Gastroesophageal sphincter (tissue), 4 donors: ENCODE measurements at regions not wholly inside any gene's neighbourhood (a gene's known extent, or its start where the extent isn't known, plus 50 kb on each side); places are given as distances from the start of the nearest gene placed in this dataset.

Experiments
- ATAC-seq: fragments of 150-250 bp; one replicate; pipeline ENCODE4 v1.9.1; 2016; ENCODE audit warnings: mild to moderate bottlenecking, moderate library complexity
- H3K27ac ChIP-seq, 4 donors: fragments of 200-600 bp; sonication (generic) in 3 of 4; 1 replicate in 3 of 4; 2 replicates in 1 of 4; pipeline ENCODE4 v1.5.1; 2016 to 2019
- H3K27me3 ChIP-seq: fragments of 200-600 bp; sonication (generic); one replicate; pipeline ENCODE4 v1.5.1; 2019
- H3K36me3 ChIP-seq, 2 donors: fragments of 200-600 bp; sonication (generic); one replicate each; pipeline ENCODE4 v1.5.1; 2019; ENCODE audit warnings: control low read depth in 1 of 2
- H3K4me1 ChIP-seq, 3 donors: fragments of 200-600 bp; sonication (generic); 1 replicate in 2 of 3; 2 replicates in 1 of 3; pipeline ENCODE4 v1.5.1; 2016 to 2019; ENCODE audit warnings: control low read depth in 2 of 3
- H3K4me3 ChIP-seq, 2 donors: fragments of 200-600 bp; sonication (generic); one replicate each; pipeline ENCODE4 v1.5.1; 2019; ENCODE audit warnings: mild to moderate bottlenecking in 1 of 2, moderate library complexity in 1 of 2
- H3K9me3 ChIP-seq, 3 donors: fragments of 200-600 bp; sonication (generic); one replicate each; pipeline ENCODE4 v1.5.1; 2017 to 2019; ENCODE audit warnings: control low read depth in 2 of 3
- EP300 ChIP-seq: sonication (generic); formaldehyde crosslinking; IDR thresholded peaks from one replicate; pipeline ENCODE4 v1.6.1; 2017; ENCODE audit warnings: antibody characterized with exemption, mild to moderate bottlenecking
- POLR2A ChIP-seq, 2 donors: fragments of 450-650 bp; IDR thresholded peaks; one replicate each; pipeline ENCODE4 v1.6.1; 2017; ENCODE audit warnings: antibody characterized with exemption in 2 of 2, mild to moderate bottlenecking in 2 of 2, moderate library complexity in 1 of 2
- POLR2AphosphoS5 ChIP-seq: sonication (generic); formaldehyde crosslinking; IDR thresholded peaks from one replicate; pipeline ENCODE4 v1.6.1; 2017; ENCODE audit warnings: antibody characterized with exemption
- WGBS, 2 donors: methylation state at CpG; one replicate each; pipeline ENCODE4 v1.1.5; 2018; ENCODE audit warnings: low coverage in 1 of 2; 5-methylcytosine and 5-hydroxymethylcytosine counted together
- TF ChIP-seq, protein P1 (sequence below), 4 experiments: fragments of 200-600 bp in 2 of 4; fragments of 450-650 bp in 2 of 4; sonication (generic) in 1 of 4; IDR thresholded peaks; one replicate each; pipeline ENCODE4 v1.5.1; 2017 to 2019; ENCODE audit warnings: antibody characterized with exemption in 4 of 4, mild to moderate bottlenecking in 2 of 4, moderate library complexity in 2 of 4

- no peak overlapping the region for H3K4me3 ChIP-seq
- TF ChIP-seq, protein P1, sequence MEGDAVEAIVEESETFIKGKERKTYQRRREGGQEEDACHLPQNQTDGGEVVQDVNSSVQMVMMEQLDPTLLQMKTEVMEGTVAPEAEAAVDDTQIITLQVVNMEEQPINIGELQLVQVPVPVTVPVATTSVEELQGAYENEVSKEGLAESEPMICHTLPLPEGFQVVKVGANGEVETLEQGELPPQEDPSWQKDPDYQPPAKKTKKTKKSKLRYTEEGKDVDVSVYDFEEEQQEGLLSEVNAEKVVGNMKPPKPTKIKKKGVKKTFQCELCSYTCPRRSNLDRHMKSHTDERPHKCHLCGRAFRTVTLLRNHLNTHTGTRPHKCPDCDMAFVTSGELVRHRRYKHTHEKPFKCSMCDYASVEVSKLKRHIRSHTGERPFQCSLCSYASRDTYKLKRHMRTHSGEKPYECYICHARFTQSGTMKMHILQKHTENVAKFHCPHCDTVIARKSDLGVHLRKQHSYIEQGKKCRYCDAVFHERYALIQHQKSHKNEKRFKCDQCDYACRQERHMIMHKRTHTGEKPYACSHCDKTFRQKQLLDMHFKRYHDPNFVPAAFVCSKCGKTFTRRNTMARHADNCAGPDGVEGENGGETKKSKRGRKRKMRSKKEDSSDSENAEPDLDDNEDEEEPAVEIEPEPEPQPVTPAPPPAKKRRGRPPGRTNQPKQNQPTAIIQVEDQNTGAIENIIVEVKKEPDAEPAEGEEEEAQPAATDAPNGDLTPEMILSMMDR (IDR thresholded peaks at IDR 0.05), result peak in 1 of 4 experiments; percentile 9
- TF ChIP-seq POLR2AphosphoS5, result peak; percentile 23
- TF ChIP-seq POLR2A (IDR thresholded peaks at IDR 0.05), result no peak
- no peak for TF ChIP-seq EP300
- H3K4me1 ChIP-seq, result peaks cover 0 to 18% (median 0%) of the 10 kb centered on the region in 3 donors
- H3K27ac ChIP-seq, result peak overlapping the region in 3 of 4 donors; percentile 24 to 38 (median 34)
- no peaks in the 10 kb centered on the region for H3K27me3 ChIP-seq
- 24 to 62% methylated on average over 5 to 6 of the region's 9 CpGs for WGBS, 2 donors
- peak; percentile 72 for ATAC-seq
- no peaks in the 10 kb centered on the region for H3K9me3 ChIP-seq
- H3K36me3 ChIP-seq, result no peaks in the 10 kb centered on the region
These were observed 164.0 kb downstream of the RDH14 start for GRCh38 chr2:18396329-18397010.

- H3K27ac ChIP-seq, result no peak overlapping the region
- peaks cover 0 to 18% (median 4%) of the 10 kb centered on the region in 3 donors for H3K4me1 ChIP-seq
- no peaks in the 10 kb centered on the region for H3K9me3 ChIP-seq
- 0 to 85% methylated on average over 1 to 5 of the region's 5 CpGs for WGBS, 2 donors
- no peaks in the 10 kb centered on the region for H3K36me3 ChIP-seq
- no peak for ATAC-seq
- no peaks in the 10 kb centered on the region for H3K27me3 ChIP-seq
- H3K4me3 ChIP-seq, result no peak overlapping the region
- TF ChIP-seq POLR2AphosphoS5 (no peak), POLR2A (IDR thresholded peaks at IDR 0.05) (no peak), EP300 (no peak)
- TF ChIP-seq, protein P1 (IDR thresholded peaks at IDR 0.05), result no peak
These were observed 164.9 kb downstream of the RDH14 start for GRCh38 chr2:18395555-18395954.

DNA sequence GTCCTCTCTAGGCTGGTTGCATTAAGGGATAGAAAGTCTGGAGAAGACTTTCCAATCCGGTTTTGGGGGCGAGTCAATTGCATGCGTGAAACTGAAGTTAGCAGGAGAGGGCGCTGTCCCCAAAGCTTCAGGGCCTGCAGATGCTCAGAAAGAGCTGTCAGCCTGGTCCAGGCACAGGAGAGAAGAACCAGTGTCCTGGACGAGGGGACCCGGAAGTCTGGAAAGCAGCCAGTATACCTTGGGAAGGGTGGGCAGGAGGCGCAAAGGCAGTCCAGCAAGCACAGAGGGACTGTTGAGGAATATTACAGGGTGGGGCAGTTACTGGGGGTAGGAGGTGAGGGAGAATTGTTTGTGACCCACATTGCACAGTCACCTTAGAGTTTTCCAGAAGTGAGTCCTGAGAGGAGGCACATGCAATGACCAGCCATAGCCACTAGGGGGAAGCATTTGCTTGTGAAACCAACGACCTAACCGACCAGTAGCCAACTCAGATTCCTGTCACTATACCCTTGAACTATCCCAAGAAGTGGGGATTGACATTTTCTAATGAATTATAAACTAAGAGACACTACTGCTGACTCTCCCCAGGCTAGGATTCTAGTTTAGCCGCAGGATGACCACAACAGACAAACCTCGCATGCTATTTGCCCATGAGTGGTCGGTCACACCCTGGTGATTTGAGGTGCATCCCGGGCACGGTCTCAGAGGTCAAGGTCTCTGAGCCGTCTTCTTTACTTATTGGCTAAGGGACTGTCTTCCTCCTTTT, 172.8 kb downstream of the RDH14 start:
- no peaks in the 10 kb centered on the region for H3K9me3 ChIP-seq
- peak overlapping the region in 3 of 4 donors; percentile 62 to 81 (median 76) for H3K27ac ChIP-seq
- H3K27me3 ChIP-seq, result no peaks in the 10 kb centered on the region
- WGBS, 2 donors, result 45 to 49% methylated on average over 10 to 12 of the region's 15 CpGs
- H3K36me3 ChIP-seq, result no peaks in the 10 kb centered on the region
- no peak overlapping the region for H3K4me3 ChIP-seq
- peak; percentile 83 for ATAC-seq
- no peak for TF ChIP-seq EP300
- TF ChIP-seq, protein P1 (IDR thresholded peaks at IDR 0.05), result peak; percentile 91 to 97 (median 94)
- TF ChIP-seq POLR2A (IDR thresholded peaks at IDR 0.05), result no peak
- TF ChIP-seq POLR2AphosphoS5, result peak; percentile 14
- H3K4me1 ChIP-seq, result peaks cover 4 to 15% (median 10%) of the 10 kb centered on the region in 3 donors

DNA sequence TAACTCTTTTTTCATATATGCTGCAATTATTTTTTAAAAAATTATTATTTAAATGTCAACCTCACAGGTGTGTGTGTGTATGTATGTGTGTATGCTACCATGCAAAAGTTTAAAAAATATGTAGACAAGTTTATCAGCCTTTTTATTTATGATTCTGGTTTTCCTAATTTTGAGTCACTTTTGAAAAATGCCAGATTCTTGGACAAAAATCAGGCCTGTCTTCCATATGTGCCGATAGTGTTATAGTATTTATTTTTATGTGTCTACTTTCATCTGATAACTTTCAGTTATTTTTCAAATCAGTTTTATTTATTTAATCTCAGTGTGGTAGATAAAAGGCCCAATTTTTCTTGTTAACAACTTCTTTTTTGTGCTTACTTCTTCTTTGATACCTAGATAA, 176.2 kb downstream of the RDH14 start:
- H3K36me3 ChIP-seq, result no peaks in the 10 kb centered on the region
- no peak for ATAC-seq
- H3K9me3 ChIP-seq, result no peaks in the 10 kb centered on the region
- WGBS, 2 donors, result 71 to 90% methylated on average over 1 of the region's 1 CpG
- H3K27ac ChIP-seq, result no peak overlapping the region
- H3K27me3 ChIP-seq, result no peaks in the 10 kb centered on the region
- peaks cover 0 to 15% (median 10%) of the 10 kb centered on the region in 3 donors for H3K4me1 ChIP-seq
- H3K4me3 ChIP-seq, result no peak overlapping the region
- TF ChIP-seq POLR2AphosphoS5 (no peak), EP300 (no peak), POLR2A (IDR thresholded peaks at IDR 0.05) (no peak)
- TF ChIP-seq, protein P1 (IDR thresholded peaks at IDR 0.05), result no peak
